Hippocampal formation (tissue), 2 donors: ENCODE measurements at regions not wholly inside any gene's neighbourhood (a gene's known extent, or its start where the extent isn't known, plus 50 kb on each side); places are given as distances from the start of the nearest gene placed in this dataset.
A peak's percentile ranks its signal among the peaks of the same experiment; 100 is the strongest.

Experiments
- DNase-seq, 2 donors: peaks; one replicate each; lab custom pipeline; 2025; lab: John Stamatoyannopoulos, UW

DNA sequence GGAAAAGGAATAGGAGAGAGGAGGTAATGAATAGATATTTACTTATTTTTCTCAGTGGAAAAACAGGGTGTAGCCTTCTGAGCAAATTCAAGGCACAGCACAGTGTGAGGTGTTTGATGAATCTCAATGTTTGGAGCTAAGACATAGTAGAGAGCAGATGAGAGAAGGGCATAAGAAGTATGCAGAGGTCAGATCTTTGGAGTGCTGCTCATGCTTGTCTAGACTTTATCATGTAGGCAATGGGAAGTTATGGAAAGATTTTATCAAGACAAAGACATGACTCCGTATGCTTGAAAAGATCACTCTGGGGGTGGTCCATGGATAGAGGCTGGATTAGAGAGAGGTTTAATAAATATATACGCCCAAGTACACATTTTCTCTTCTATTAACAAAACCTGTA, 217.0 kb upstream of the CNR1 start:
- DNase-seq = no peak

DNA sequence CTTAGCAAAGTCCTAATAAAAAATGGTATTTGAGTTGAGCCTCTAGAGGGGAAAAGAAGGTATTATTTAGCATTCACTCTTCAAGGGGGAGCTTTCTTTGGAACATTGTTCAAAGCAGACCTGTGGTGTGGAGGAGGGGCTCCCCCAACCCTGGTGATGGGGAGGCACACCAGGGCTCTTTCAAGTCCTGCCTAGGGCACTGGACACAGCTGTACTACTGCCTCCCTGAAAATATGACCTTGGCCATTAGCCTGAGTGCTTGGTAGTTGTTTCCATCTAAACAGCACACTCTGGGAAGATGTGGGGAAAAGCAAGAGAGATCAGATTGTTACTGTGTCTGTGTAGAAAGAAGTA, 215.1 kb upstream of the CNR1 start:
- DNase-seq = no peak

DNA sequence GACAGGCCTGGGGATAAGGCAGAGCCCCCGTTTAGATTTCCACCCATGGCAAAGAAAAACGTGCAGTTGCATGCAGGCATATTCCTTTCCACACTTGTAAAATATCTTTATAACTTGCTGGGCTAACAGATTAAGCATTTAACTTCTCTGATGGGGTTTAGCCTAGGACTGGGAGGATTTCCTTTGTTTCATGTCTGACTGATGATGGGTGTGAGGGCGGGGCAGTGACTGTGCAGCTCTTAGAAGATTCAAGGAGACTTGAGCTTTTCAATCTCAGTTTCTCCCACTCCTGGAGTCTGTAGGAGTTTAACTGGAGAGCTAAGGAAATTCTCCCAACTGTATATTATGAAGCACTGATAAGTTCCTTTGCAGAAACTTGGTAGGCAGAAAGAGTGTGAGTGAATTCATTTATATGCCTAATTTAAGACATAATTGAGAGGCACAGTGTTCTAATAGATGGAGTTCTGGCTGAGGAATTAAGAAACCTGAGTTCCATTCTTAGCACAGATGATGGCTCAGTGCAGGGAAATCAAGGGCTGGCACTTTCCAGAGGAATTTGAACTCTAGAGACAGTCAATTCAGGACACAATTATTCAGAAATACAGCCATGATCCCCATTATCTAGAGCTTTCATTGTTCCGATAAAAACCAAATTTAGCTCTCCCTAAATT, 214.6 kb upstream of the CNR1 start:
- DNase-seq = no peak

DNA sequence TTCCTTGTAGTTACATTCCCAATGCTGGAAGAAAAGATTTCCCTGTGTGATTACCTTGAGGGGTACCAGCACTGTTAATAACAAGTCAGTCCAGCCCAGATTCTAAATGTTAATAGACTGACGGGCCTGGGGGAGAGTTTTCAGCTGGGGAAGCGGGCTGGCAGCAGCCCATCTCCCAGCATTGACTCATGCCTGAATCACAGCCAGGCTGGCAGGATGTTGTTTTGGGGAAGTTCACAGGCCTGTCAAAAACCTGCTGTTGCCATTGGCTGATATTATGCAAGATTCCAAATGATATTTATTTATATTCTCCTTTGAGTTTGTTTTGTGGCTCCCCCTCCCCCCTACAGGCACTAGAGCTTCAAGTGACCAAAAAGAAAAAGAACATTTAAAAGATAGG, 213.9 kb upstream of the CNR1 start:
- DNase-seq = peak; percentile 10 to 38

DNA sequence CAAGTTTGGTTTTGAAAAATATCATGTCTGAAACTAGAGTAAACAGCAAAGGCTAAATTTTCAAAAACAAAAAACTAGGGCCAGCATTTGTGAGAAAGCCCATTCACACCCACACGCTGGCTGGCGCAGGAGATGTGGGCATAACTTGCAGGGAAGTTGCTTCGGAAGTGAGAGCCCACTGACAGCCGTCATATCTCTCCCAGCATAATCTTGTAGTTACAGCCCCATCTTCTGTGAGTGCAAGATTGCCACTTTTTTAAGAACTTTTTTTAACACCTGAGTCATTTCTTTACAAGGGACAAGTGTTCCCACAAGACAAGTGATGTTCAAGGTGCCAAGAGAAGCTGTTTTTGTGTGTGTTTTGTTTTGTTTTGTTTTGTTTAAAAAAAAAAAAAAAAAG, 212.5 kb upstream of the CNR1 start:
- no peak for DNase-seq

DNA sequence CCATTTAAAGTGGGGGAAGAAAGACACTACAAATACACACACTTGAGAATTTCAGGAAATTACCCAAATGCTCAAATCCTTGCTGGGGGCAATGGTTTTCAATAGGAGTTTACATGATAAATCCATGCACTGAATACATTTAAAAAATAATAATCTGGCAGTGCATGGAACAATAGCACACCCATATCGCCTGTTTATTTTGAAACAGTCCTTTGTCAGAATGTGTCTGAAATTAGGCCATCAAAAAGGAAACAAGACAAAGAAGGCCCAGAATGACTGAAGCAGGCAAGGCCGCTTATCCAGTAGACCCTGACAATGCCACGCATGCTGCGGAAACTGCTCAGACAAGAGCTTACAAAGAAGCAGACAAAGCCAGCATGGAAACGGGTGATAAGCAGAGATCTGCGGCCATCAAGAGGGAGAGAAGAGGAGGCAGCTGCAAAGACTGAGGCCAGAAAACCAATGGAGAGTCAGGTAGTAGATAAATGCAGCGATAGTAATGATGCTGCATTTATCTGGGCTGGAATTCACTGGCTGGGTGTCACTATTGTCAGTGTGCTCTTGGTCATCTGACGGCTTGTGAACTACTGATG, 211.9 kb upstream of the CNR1 start:
- no peak for DNase-seq

DNA sequence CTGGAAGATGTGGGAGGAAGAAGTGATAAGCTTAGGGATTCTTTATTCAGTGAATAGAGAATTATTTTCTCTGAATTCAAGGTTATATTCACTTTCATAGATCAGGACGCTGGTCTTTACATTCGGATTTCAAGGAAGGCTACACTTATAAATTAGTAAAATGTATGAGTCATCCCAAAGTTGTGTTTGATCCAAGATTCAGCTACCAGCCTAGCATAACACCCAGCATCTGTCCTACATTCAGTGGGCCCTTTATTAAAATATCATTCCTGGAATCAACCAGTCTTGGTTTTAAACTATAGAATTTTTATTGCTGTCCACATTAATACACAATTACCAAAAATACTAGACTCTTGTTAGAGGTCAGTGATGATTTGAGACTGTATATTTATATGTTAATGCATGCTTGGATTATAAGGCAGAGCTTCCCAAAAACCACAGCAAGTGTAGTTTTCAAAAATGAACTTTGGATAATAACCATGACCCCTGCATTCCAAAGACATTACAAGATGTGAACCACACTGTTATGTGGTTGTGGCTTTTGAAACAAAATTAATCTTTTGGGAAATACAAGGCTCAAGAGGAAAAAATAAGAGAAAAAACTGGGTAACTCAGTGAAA, 210.7 kb upstream of the CNR1 start:
- DNase-seq = no peak

DNA sequence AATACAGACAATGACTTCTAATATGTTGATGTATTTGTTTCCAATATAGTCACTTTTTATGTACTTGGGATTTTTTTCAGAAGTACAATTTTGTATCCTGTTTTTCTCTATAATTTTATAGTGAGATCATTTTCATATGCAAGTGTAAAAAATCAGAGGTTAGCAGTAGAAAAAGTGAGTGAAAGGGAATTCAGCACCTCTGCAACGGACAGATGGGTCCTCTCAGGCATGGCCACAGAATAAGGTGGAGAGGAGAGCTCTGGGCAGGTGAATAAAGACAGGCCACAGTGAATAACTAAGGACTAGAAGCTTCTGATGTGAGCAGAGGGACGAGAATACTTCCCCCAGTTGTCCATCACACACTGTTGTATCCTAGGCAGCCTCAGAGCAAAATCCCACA, 210.1 kb upstream of the CNR1 start:
- no peak for DNase-seq

DNA sequence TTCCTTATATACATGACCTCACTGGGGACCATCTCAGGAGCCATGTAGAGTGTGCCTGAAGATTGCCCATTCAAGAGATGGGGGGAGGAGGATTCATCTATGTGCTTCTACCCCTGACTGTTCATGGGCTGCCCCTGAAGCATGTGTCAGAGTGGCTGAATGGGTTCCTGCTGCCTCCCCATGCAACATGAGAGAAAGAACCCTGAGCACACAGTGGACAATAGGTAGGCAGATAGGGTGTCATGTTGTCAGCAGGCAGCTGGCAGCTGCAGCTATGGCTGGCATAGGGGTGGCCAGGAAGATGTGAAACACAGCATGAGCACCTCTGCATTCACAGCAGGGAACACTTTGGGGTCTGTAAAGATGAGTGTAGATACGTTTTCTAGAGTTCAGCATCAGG, 208.4 kb upstream of the CNR1 start:
- no peak for DNase-seq

DNA sequence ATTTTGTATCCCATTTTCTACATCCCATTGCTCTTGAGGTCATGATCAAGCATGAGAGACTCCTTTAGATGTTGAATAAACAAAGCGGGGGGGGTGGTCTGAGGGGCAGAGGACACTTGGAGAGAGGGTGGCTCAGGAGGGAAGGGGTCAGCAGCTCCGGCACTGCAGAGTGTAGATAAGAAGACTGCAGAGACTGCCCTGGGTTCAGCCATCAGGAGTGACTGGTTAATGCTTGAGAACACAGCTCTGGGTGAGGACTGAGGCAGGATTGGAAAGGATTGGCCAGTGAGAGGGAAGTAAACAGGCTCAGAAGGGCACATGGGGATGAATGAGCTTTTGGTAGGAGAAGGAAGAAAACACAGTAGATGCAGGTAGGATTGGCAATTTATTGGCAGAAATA, 205.3 kb upstream of the CNR1 start:
- DNase-seq = no peak

DNA sequence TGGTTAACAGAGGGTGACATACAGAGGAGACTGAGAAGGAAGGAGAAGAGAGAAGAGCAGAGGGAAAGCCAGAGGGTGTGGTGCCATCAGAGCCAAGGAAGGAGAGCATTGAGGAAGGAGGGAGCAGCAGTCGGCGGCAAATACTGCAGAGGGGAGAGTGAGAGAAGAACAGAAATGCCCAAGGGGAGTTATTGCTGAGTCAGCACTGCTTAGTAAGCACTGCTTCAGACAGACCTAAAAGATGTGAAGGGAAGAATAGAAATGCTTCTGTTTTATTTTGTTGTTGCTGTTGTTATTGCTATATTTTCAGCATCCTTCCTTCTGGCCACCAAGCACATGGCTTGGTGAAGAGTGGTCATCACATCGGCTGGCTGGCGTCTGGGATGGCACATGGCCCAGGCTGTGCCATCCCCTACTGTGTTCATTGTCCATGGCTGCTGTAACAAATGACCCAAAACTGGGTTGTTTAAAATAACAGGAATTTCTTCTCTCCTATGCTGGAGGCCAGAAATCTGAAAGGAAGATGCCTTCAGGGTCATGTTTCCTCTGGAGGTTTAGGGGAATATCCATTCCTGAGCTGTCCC, 204.1 kb upstream of the CNR1 start:
- no peak for DNase-seq

DNA sequence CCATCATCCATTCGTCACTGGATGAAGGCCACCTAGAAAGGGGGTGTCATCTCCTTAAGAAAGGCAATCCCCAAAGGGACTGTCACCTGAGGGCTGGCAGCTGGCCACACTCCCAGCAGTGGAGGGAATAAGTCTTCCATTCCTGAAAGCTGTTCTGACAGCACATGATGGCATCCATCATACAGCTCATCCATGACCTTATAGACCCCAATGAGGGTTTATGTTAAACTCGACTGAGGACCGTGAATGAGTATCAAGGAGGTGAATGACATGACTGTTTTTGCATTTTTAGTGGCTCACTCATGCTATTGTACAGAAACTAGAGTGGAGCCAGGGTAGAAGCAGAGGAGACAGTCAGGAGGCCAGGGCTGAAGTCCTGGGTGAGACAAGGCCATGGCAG, 203.1 kb upstream of the CNR1 start:
- DNase-seq = no peak

DNA sequence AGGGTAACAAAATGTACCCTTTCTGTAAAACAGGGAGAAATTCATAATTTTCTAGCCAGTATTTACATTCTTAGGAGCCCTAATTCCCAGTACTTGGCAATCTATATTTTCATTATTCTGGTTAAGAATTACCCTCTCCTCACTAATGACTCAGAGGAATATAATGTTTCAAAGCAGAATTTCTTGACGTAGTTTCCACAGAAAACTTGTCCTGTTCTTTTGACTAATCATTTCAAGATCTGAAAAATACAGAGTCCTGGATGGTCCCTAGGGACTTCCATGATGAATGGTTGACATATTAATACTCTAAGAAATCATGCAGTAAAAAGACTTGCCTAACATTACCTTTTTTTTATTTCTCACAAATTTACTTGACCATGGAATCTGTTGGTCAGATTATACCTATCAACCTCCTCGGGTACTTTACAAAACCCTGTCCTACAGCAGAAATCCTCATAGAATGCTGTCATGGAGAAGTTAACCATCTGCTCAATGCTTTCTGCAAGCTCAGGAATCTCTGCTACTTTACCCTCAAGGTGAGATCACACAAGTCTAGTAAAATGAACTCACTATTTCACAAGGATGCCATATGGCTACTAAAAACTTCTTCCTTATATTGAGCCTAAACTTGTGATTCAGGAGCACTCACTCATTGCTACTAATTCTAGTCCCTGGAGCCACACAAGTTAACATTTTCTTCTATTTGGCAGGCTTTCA, 202.1 kb upstream of the CNR1 start:
- no peak for DNase-seq

DNA sequence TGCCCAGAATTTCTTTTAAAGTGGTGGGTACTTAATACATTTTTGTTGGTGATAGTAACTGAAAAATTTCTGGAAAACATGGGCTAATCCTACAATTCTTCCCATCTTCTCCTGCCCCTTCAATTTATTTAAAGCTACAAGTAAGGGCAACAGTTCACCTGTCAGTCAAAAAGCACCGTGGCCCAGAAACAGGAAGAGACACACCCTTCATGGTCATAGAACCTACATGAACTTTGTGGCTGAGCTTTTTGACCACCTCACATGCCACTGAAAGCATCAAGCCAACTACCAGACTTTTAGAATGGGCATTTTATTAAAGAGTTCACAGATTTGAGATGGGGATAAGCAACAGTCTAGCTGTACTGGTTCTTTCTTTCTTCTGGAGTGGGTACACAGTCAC, 201.1 kb upstream of the CNR1 start:
- DNase-seq = no peak

DNA sequence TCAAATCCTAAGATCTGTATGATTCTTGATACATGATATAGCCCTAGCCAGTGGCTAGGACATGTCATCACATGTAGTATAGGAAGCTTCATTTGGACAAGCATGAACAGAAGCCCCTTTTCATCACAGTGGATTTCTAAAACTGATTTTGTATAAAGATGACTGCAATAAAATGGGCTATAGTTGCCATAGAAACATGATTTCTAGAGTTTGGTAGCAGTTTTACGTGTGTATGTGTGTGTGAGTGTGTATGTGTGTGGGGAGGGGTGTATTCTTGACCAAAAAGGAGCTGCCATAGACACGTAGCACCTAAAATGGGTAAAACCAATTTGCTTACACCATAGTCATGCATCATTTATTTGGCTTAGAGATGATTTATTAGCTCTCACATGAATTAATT, 200.5 kb upstream of the CNR1 start:
- no peak for DNase-seq

DNA sequence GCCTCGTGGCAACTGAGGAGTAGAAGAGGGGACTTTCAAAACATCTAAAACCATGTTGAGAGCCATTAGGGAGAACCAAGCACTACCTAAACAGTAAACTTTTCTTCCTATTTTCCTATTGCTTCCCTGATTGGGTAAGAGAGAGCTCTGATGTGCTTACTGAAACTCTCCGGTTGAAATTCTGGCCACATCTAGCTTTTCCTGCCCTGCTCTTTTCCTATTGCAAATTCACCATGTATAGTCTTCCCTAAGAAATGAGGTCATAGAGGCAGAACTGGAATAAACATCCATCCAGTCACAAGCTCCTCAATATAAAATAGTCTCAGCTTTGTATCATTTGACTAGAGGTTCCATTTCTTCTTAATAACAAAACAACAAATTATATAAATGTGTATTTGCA, 199.5 kb upstream of the CNR1 start:
- DNase-seq = no peak

DNA sequence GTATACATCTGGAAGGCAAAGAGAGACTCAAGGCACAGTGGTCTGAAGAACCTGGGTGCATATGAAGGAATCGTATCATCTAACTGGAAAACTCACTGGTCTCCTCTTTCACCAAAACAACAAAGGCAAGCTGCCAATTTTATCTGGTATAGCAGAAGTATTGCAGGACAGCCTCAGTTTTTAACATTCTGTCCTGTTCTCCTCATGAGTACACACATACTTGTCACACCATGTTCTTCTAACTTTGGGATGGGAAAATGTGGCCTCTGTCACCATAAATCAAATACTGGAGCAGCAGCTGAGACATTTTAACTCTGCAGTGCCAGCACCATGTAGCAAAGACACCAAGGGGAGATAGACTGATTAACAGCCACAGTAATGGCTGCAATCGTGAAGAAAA, 199.1 kb upstream of the CNR1 start:
- DNase-seq = no peak

DNA sequence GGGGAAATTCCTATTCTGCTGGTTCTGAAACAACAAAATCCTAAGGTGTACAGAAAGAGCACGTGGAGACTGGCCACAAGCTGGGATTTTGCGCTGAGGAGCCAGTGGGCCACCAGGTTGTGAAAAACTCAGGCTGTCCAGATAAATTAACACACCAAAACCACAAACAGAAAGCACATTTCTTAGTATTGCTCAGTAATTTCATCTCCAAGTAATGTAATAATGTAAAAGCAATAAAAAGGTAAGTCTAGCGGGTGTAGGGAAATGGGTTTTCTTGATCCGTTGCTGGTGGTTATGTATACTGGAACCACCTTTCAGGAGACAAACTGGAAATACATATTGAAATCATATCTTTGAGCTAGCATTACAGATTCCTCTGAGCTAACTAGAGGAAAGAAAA, 195.6 kb upstream of the CNR1 start:
- DNase-seq = no peak

DNA sequence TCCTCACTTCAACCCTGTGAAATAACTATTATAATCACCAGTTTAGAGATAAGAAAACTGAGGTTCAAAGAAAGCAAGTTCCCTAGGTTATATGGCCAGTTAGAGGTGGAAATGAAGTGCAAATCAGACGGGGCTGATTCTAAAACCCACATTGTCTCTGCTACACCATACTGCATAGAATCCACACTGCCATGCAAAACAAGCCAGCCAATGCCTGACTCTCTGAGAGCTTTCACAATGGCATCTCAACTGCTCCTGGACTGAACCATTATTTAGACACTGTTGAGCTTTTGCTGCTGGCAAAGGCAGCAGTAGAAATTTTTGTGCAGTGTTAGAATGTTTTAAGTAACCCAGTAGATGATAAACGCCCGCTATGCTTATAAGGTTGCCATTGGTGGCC, 195.2 kb upstream of the CNR1 start:
- DNase-seq = no peak

DNA sequence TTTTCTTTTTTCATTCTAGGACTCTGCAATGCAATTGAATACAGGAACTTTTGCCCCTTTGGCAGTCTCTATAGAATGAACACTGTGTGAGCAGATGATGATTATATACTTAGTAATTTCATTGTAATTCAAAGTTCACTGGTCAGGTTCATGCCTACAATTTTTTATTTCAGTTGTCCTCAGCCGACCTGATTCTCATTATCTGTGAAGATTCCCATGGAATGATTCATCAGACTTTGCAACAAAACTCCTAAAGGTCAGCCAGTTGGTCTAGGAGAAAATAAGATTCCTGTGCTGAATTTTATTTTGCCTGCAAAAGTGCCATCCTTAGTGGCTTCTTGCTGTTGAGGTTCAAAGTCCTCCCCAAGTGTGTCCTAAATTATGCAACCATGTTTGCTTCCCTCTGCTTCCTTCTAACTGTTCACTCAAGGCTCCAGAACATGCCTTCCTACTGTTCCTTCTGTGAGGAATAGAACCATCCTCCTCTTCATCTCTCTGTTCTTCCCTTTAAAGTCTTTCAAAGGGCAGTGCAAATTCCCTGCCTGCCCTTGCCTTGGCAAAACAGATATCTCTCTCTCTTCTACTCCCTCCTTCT, 194.2 kb upstream of the CNR1 start:
- no peak for DNase-seq

DNA sequence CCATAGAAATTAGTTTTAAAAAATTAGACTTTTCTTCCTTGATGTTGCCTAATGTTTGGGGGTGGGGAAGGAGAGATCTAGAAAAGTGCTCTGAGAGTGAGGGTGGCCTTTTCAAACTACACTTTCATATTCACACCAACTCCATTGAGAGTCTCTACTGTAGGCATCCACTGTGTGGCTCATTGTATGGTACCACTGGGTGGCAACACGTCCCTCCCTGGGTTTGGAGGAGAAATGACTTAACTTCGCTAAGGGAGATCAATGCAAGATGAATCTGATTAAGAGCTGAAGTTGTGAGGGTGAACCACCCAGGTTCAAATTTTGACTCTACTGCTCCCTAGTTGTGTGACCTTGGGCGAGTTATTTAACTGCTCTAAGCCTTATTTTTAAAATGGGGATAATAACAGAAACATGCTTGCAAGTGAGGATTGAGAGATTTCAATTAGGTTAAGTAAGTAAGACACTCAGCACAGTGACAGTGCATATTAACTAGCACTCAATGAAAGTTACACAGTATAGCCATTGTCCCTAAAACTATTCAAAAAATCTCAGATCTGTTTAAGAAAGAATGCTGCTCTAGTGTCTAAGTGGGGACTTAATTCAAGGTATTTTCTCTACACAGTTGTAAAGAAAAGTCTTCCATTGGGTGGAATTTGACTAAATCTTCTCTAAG, 193.5 kb upstream of the CNR1 start:
- DNase-seq = no peak

DNA sequence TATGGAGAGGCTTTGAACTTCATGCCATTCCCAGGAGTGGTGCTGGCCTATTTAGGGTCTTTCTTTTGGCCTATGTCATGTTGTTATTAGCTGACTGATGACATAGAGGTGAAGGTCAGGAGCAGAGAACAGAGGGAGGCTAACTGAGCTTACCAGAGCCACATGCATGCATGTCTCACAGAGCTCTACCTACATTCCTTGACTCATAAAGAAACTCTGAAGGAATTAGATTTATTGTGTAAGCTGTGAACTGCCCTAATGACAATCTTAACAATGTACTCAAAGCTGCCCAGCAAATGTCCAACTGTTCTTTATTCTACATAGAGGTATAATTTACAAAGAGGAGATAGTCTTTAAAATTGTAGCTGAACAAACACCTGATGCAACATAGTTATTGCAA, 192.7 kb upstream of the CNR1 start:
- no peak for DNase-seq
